ENCODE measurements at regions not wholly inside any gene's neighbourhood (a gene's known extent, or its start where the extent isn't known, plus 50 kb on each side); places are given as distances from the start of the nearest gene placed in this dataset.

GRCh38 chr7:16061630-16062029, 359.7 kb downstream of the CRPPA start:
- no peak for TF ChIP-seq CTCF (IDR thresholded peaks at IDR 0.05)
- TF ChIP-seq POLR2A (IDR thresholded peaks at IDR 0.05), result no peak

Data from thyroid gland (tissue), 4 donors.